H1 (cell line): ENCODE measurements at regions not wholly inside any gene's neighbourhood (a gene's known extent, or its start where the extent isn't known, plus 50 kb on each side); places are given as distances from the start of the nearest gene placed in this dataset.
A peak's percentile ranks its signal among the peaks of the same experiment; 100 is the strongest.

Source experiments
- CTCF ChIA-PET: fragments of 300-600 bp; sonication (Branson Sonifier 250); formaldehyde crosslinking; loops from one replicate; lab custom pipeline; 2021; ENCODE audit not compliant: partially characterized antibody; lab: Charles Lee
- POLR2A ChIA-PET: fragments of 300-600 bp; sonication (Branson Sonifier 250); formaldehyde crosslinking; loops from one replicate; lab custom pipeline; 2021; ENCODE audit warnings: inconsistent platforms; ENCODE audit not compliant: partially characterized antibody; lab: Charles Lee
- DNase-seq, 2 experiments: peaks; one replicate each; pipeline versions ENCODE4 v3.0.0 to v3.0.0-alpha.2; 2010 to 2022; ENCODE audit warnings: low spot score in 2 of 2, low read depth in 1 of 2, mixed read lengths in 1 of 2
- FAIRE-seq: peaks from 2 replicates; lab custom pipeline; 2011; peaks lifted over from hg19 to GRCh38; lab: Jason Lieb, UNC
- H2AFZ ChIP-seq: 2 replicates; pipeline ENCODE4 v1.8.1; 2012; ENCODE audit warnings: low read length, inconsistent platforms
- H2AK5ac ChIP-seq: 2 replicates; pipeline ENCODE4 v1.6.1; 2013; ENCODE audit warnings: low read depth, low read length
- H2BK120ac ChIP-seq: replicated peaks from 2 replicates; pipeline ENCODE3; 2013; ENCODE audit warnings: low read depth, low read length, inconsistent platforms
- H2BK12ac ChIP-seq: 2 replicates; pipeline ENCODE4 v1.6.1; 2013; ENCODE audit warnings: low read depth, low read length
- H2BK15ac ChIP-seq: 2 replicates; pipeline ENCODE4 v1.6.1; 2013; ENCODE audit warnings: low read length
- H2BK20ac ChIP-seq: 2 replicates; pipeline ENCODE4 v1.6.1; 2013; ENCODE audit warnings: low read length
- H2BK5ac ChIP-seq: 2 replicates; pipeline ENCODE4 v1.6.1; 2013; ENCODE audit warnings: low read depth, low read length
- H3K14ac ChIP-seq: 2 replicates; pipeline ENCODE4 v1.6.1; 2013; ENCODE audit warnings: inconsistent platforms; ENCODE audit not compliant: insufficient read length
- H3K18ac ChIP-seq: 2 replicates; pipeline ENCODE4 v1.6.1; 2013; ENCODE audit warnings: low read length; ENCODE audit errors: extremely low read depth
- H3K23ac ChIP-seq: 2 replicates; pipeline ENCODE4 v1.6.1; 2013; ENCODE audit warnings: inconsistent platforms; ENCODE audit not compliant: insufficient read length
- H3K23me2 ChIP-seq: 2 replicates; pipeline ENCODE4 v1.6.1; 2013; ENCODE audit warnings: low read depth, low read length
- H3K27ac ChIP-seq: 2 replicates; pipeline ENCODE4 v1.6.1; 2011; ENCODE audit warnings: low read depth, low read length, inconsistent platforms
- H3K27me3 ChIP-seq, 4 experiments: replicated peaks in 1 of 4; 1 replicate in 1 of 4; 2 replicates in 3 of 4; pipeline versions ENCODE4 v1.6.1 to v1.8.1; 2011 to 2013; ENCODE audit warnings: low read length in 3 of 4, mild to moderate bottlenecking in 3 of 4, inconsistent platforms in 2 of 4, mixed read lengths in 2 of 4, moderate library complexity in 1 of 4; ENCODE audit not compliant: control insufficient read depth in 3 of 4, insufficient read depth in 3 of 4; ENCODE audit errors: extremely low read depth in 1 of 4
- H3K36me3 ChIP-seq, 4 experiments: 2 replicates each; pipeline versions ENCODE4 v1.6.1 to v1.8.1; 2011 to 2013; ENCODE audit warnings: mild to moderate bottlenecking in 4 of 4, low read length in 3 of 4, moderate library complexity in 2 of 4, control low read depth in 1 of 4, inconsistent platforms in 1 of 4; ENCODE audit not compliant: insufficient read depth in 4 of 4, control insufficient read depth in 2 of 4
- H3K4ac ChIP-seq: replicated peaks from 2 replicates; pipeline ENCODE3; 2013; ENCODE audit warnings: low read length, low read depth, mixed read lengths, inconsistent platforms; ENCODE audit not compliant: insufficient read length
- H3K4me1 ChIP-seq, 4 experiments: replicated peaks in 1 of 4; 1 replicate in 1 of 4; 2 replicates in 3 of 4; pipeline versions ENCODE4 v1.6.1 to v1.8.1; 2011 to 2013; ENCODE audit warnings: low read length in 3 of 4, inconsistent platforms in 2 of 4, mixed read lengths in 1 of 4; ENCODE audit not compliant: insufficient read depth in 4 of 4, control insufficient read depth in 3 of 4
- H3K4me2 ChIP-seq, 2 experiments: 2 replicates each; pipeline versions ENCODE4 v1.6.1 to v1.8.1; 2011 to 2013; ENCODE audit warnings: low read depth in 2 of 2, low read length in 2 of 2, control low read depth in 1 of 2, inconsistent platforms in 1 of 2, mild to moderate bottlenecking in 1 of 2; ENCODE audit not compliant: insufficient read depth in 1 of 2
- H3K4me3 ChIP-seq, 4 experiments: fragments of 200-600, 300-600 bp in 1 of 4; sonication (generic), shearing (Covaris generic), sonication (Bioruptor Twin) in 1 of 4; 2 replicates each; pipeline versions ENCODE4 v1.5.1 to v1.8.1; 2011 to 2016; ENCODE audit warnings: low read length in 4 of 4, low read depth in 3 of 4, control low read depth in 2 of 4, inconsistent platforms in 2 of 4, mild to moderate bottlenecking in 2 of 4, mixed read lengths in 1 of 4, moderate library complexity in 1 of 4; ENCODE audit not compliant: insufficient read depth in 2 of 4; ENCODE audit errors: extremely low read depth in 1 of 4
- H3K56ac ChIP-seq: replicated peaks from 2 replicates; pipeline ENCODE3; 2013; ENCODE audit warnings: low read depth, mild to moderate bottlenecking, mixed read lengths, low read length, inconsistent platforms; ENCODE audit not compliant: insufficient read length
- H3K79me1 ChIP-seq: 2 replicates; pipeline ENCODE4 v1.6.1; 2013; ENCODE audit warnings: low read depth, low read length, control low read depth
- H3K79me2 ChIP-seq, 2 experiments: 2 replicates each; pipeline versions ENCODE4 v1.6.1 to v1.8.1; 2012 to 2013; ENCODE audit warnings: low read length in 2 of 2, mild to moderate bottlenecking in 2 of 2, inconsistent platforms in 1 of 2; ENCODE audit not compliant: insufficient read depth in 2 of 2, control insufficient read depth in 1 of 2
- H3K9ac ChIP-seq, 4 experiments: replicated peaks in 1 of 4; 1 replicate in 1 of 4; 2 replicates in 3 of 4; pipeline versions ENCODE4 v1.6.1 to v1.8.1; 2011 to 2013; ENCODE audit warnings: low read depth in 3 of 4, low read length in 3 of 4, control low read depth in 2 of 4, mild to moderate bottlenecking in 2 of 4, moderate library complexity in 2 of 4, inconsistent platforms in 1 of 4; ENCODE audit errors: extremely low read depth in 1 of 4
- H3K9me3 ChIP-seq, 2 experiments: 2 replicates each; pipeline versions ENCODE4 v1.6.1 to v1.8.1; 2012 to 2013; ENCODE audit warnings: mild to moderate bottlenecking in 2 of 2, moderate library complexity in 2 of 2, control low read depth in 1 of 2, inconsistent platforms in 1 of 2, low read depth in 1 of 2, low read length in 1 of 2, mixed read lengths in 1 of 2; ENCODE audit not compliant: insufficient read depth in 2 of 2
- H4K20me1 ChIP-seq, 2 experiments: replicated peaks in 1 of 2; 2 replicates each; pipeline versions ENCODE3 to v1.8.1; 2011 to 2013; ENCODE audit warnings: inconsistent platforms in 2 of 2, low read length in 2 of 2, mild to moderate bottlenecking in 1 of 2; ENCODE audit not compliant: insufficient read depth in 2 of 2, control insufficient read depth in 1 of 2
- H4K5ac ChIP-seq: 2 replicates; pipeline ENCODE4 v1.6.1; 2013; ENCODE audit warnings: low read length, low read depth, mixed read lengths, inconsistent platforms; ENCODE audit not compliant: insufficient read length
- H4K8ac ChIP-seq: 2 replicates; pipeline ENCODE4 v1.8.0; 2013; ENCODE audit warnings: mild to moderate bottlenecking, moderate library complexity, low read length, inconsistent platforms; ENCODE audit not compliant: insufficient read depth; ENCODE audit errors: extremely low read depth
- H4K91ac ChIP-seq: replicated peaks from 2 replicates; pipeline ENCODE3; 2013; ENCODE audit warnings: low read length, mixed read lengths, inconsistent platforms; ENCODE audit not compliant: insufficient read length
- CBX5 ChIP-seq: fragments of 300-800, 300-1000 bp; sonication (generic); IDR thresholded peaks from 2 replicates; pipeline ENCODE4 v1.7.1; 2016; ENCODE audit warnings: antibody characterized with exemption, low read length, low read depth
- CREB1 ChIP-seq: IDR thresholded peaks from 2 replicates; pipeline ENCODE4 v1.6.1; 2012; ENCODE audit warnings: inconsistent platforms
- EGR1 ChIP-seq: IDR thresholded peaks from 2 replicates; pipeline ENCODE4 v1.6.1; 2011; ENCODE audit warnings: low read depth, low read length, borderline replicate concordance
- PHF8 ChIP-seq: fragments of 200-600 bp; sonication (generic); conservative IDR thresholded peaks from 2 replicates; pipeline ENCODE4 v1.7.1; 2012; ENCODE audit warnings: low read depth, mild to moderate bottlenecking, inconsistent platforms, low read length, moderate library complexity
- SIRT6 ChIP-seq: IDR thresholded peaks from one replicate; pipeline ENCODE4 v1.7.1; 2012; ENCODE audit warnings: low read length, inconsistent platforms
- WGBS, 2 experiments: shearing (Covaris generic) in 1 of 2; methylation state at CpG; one replicate each; pipeline versions ENCODE4 v1.1.6 to v1.1.7; 2013 to 2015; ENCODE audit warnings: low lambda C conversion rate in 2 of 2, mixed read lengths in 2 of 2, inconsistent platforms in 1 of 2, low coverage in 1 of 2, missing lambda C conversion rate in 1 of 2; ENCODE audit not compliant: insufficient replicate concordance in 2 of 2, insufficient coverage in 1 of 2, insufficient read length in 1 of 2; ENCODE audit errors: extremely low coverage in 1 of 2, missing lambda C conversion rate in 1 of 2; 5-methylcytosine and 5-hydroxymethylcytosine counted together

DNA sequence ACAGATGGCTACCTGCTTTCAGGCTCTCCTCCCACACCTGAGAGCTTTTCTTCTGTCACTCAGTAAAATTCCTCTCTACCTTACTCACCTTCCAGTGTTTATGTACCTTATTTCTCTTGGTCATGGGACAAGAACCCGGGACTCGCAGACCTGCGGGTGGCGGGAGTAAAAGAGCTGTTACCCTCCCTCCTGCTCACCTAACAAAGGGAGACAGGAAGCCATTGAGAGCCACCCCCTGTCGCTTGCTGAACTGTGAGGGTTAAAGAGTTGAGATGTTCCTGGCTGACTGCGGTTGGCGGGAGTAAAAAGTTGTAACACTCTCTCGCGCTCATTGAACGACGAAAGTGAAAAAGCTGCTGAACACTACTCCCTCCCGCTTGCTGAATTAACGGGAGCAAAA is 1935.1 kb upstream of the FLRT2 start:
- Histone ChIP-seq H2BK20ac (no peak overlapping the region), H3K14ac (no peak overlapping the region), H3K23me2 (no peaks in the 10 kb centered on the region), H2BK120ac (no peak overlapping the region), H2BK15ac (no peak overlapping the region), H3K23ac (no peak overlapping the region), H2BK5ac (no peak overlapping the region), H3K18ac (no peak overlapping the region), H3K4ac (no peak overlapping the region), H4K20me1 (no peaks in the 10 kb centered on the region), H3K9ac (no peak overlapping the region), H2AFZ (peak overlapping the region; percentile 60), H3K79me2 (no peaks in the 10 kb centered on the region), H3K4me1 (peaks cover 0 to 6% (median 0%) of the 10 kb centered on the region in 4 experiments; a peak in 1 of 7 replicates), H2BK12ac (no peak overlapping the region), H3K27me3 (no peaks in the 10 kb centered on the region), H3K9me3 (no peaks in the 10 kb centered on the region), H3K27ac (no peak overlapping the region), H4K91ac (no peak overlapping the region), H3K4me3 (no peak overlapping the region), H3K79me1 (no peaks in the 10 kb centered on the region), H3K56ac (no peak overlapping the region), H3K36me3 (no peaks in the 10 kb centered on the region), H2AK5ac (no peak overlapping the region), H3K4me2 (peak overlapping the region in 1 of 2 experiments; percentile 16; a peak in 1 of 4 replicates), H4K8ac (no peak overlapping the region), H4K5ac (no peak overlapping the region)
- ChIA-PET POLR2A (no interaction called here), CTCF (no interaction called here)
- FAIRE-seq (no peak), DNase-seq (no peak)
- WGBS, 2 experiments = 55% methylated on average over 13 of the region's 13 CpGs; no CpG with 5 or more reads in 1 of the 2 experiments
- TF ChIP-seq EGR1 (no peak), SIRT6 (no peak), CREB1 (no peak), CBX5 (no peak), PHF8 (no peak)
